OCI-LY1 (cell line): ENCODE measurements at regions not wholly inside any gene's neighbourhood (a gene's known extent, or its start where the extent isn't known, plus 50 kb on each side); places are given as distances from the start of the nearest gene placed in this dataset.
"Not testable (repeated sequence)": the region's sequence is repeated elsewhere in the genome, so short reads cannot be mapped to it uniquely, and the experiment has no call there.

ENCODE experiments used
- EZH2 ChIP-seq: fragments of 200-600 bp; sonication (generic), shearing (Covaris generic); IDR thresholded peaks from 2 replicates; pipeline ENCODE4 v1.8.0; 2017; ENCODE audit warnings: borderline replicate concordance, mixed run types, mild to moderate bottlenecking, antibody characterized with exemption, low read length, moderate library complexity, mixed read lengths
- TF ChIP-seq, protein P1 (sequence below): fragments of 200-600 bp; sonication (generic), shearing (Covaris generic); IDR thresholded peaks from 2 replicates; pipeline ENCODE4 v1.5.1; 2017; ENCODE audit warnings: mild to moderate bottlenecking, antibody characterized with exemption, low read length, moderate library complexity, mixed read lengths

DNA sequence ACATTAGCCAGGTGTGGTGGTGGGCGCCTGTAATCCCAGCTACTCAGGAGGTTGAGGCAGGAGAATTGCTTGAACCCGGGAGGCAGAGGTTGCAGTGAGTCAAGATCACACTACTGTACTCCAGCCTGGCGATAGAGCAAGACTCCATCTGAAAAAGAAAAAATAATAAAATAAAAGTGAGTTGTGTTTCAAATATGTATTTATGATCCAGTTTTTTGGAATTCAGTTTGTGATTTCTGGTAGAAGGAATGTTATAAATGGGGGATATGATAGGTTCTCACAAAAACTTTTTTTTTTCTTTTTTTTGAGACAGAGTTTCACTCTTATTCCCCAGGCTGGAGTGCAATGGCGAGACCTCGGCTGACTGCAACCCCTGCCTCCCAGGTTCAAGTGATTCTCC is 502.2 kb downstream of the SPATA31D1 start:
- TF ChIP-seq, protein P1, sequence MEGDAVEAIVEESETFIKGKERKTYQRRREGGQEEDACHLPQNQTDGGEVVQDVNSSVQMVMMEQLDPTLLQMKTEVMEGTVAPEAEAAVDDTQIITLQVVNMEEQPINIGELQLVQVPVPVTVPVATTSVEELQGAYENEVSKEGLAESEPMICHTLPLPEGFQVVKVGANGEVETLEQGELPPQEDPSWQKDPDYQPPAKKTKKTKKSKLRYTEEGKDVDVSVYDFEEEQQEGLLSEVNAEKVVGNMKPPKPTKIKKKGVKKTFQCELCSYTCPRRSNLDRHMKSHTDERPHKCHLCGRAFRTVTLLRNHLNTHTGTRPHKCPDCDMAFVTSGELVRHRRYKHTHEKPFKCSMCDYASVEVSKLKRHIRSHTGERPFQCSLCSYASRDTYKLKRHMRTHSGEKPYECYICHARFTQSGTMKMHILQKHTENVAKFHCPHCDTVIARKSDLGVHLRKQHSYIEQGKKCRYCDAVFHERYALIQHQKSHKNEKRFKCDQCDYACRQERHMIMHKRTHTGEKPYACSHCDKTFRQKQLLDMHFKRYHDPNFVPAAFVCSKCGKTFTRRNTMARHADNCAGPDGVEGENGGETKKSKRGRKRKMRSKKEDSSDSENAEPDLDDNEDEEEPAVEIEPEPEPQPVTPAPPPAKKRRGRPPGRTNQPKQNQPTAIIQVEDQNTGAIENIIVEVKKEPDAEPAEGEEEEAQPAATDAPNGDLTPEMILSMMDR, result not testable (repeated sequence)
- TF ChIP-seq EZH2, result not testable (repeated sequence)
